Activated CD8-positive, alpha-beta T cell treated with anti-CD3 and anti-CD28 coated beads for 36 hours (primary cell): ENCODE measurements at regions not wholly inside any gene's neighbourhood (a gene's known extent, or its start where the extent isn't known, plus 50 kb on each side); places are given as distances from the start of the nearest gene placed in this dataset.

ENCODE experiments used
- ATAC-seq: fragments of 200-7000 bp; cut with Tn5 transposase; one replicate; pipeline ENCODE4 v1.10.0; 2021; ENCODE audit warnings: mild to moderate bottlenecking, moderate library complexity
- CTCF ChIA-PET: fragments of 350-600 bp; sonication (Branson Sonifier 250); formaldehyde crosslinking; loops from one replicate; lab custom pipeline; 2021; ENCODE audit warnings: antibody characterized with exemption; lab: Charles Lee
- POLR2A ChIA-PET: fragments of 350-600 bp; sonication (Branson Sonifier 250); formaldehyde crosslinking; loops from one replicate; lab custom pipeline; 2021; ENCODE audit warnings: antibody characterized with exemption; lab: Charles Lee
- DNase-seq: peaks from one replicate; pipeline ENCODE4 v3.0.0-alpha.2; 2020
- H3K27ac Mint-ChIP-seq: one replicate; pipeline ENCODE4 v1.8.0; 2021; ENCODE audit warnings: mild to moderate bottlenecking, mixed read lengths
- H3K27me3 Mint-ChIP-seq: one replicate; pipeline ENCODE4 v1.8.0; 2021; ENCODE audit warnings: mixed read lengths
- H3K36me3 Mint-ChIP-seq: one replicate; pipeline ENCODE4 v1.8.0; 2021; ENCODE audit warnings: low read depth, mixed read lengths
- H3K4me1 Mint-ChIP-seq: one replicate; pipeline ENCODE4 v1.8.0; 2021; ENCODE audit warnings: low read depth, mixed read lengths
- H3K4me3 Mint-ChIP-seq: one replicate; pipeline ENCODE4 v1.8.0; 2021; ENCODE audit warnings: mild to moderate bottlenecking, moderate library complexity, mixed read lengths
- H3K9me3 Mint-ChIP-seq: one replicate; pipeline ENCODE4 v1.8.0; 2021; ENCODE audit warnings: mixed read lengths
- CTCF ChIP-seq: fragments of 200-600 bp; IDR thresholded peaks from one replicate; pipeline ENCODE4 v1.8.0; 2022; ENCODE audit warnings: antibody characterized with exemption, mild to moderate bottlenecking
- intact Hi-C: fragments of 100-400 bp; cut with micrococcal nuclease; formaldehyde crosslinking; loops from one replicate; pipeline ENCODE4 v1.10.0; 2022

DNA sequence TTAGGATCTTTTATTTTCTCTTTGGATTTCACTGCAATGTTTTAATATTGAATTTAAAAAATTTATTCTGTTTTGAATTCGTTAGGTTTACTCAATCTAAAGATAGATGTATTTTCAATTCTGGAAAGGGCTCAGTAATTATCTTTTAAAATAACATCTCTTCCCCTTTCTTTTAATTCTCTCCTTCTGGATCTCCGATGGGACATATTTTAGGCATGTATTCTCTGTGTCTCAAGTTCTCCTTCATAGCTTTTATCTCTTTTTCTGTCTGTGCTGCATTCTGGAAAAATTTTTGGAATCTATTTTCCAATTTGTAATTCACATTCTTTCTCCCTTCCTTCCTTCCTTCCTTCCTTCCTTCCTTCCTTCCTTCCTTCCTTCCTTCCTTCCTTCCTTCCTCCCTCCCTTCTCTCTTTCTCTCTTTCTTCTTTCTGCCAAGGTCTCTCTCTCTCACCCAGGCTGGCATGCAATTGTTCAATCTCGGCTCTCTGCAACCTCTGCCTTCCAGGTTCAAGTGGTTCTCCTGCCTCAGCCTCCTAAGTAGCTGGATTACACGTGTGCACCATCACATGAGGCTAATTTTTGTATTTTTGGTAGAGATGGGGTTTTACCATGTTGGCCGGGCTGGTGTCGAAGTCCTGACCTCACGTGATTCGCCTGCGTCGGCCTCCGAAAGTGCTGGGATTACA lies 98.5 kb upstream of the CTTNBP2 start:
- POLR2A ChIA-PET: no interaction called here
- DNase-seq (no peak), ATAC-seq (no peak)
- no peak for TF ChIP-seq CTCF
- Mint-ChIP-seq H3K9me3 (no peaks in the 10 kb centered on the region), H3K4me1 (no peaks in the 10 kb centered on the region), H3K27ac (no peak overlapping the region), H3K4me3 (no peak overlapping the region), H3K27me3 (no peaks in the 10 kb centered on the region), H3K36me3 (no peaks in the 10 kb centered on the region)
- intact Hi-C loops: no loop called here
- CTCF ChIA-PET: interaction anchor here (0.7 kb wide), 1 partner anchor 266 kb away, joined by 4 read pairs; no protein-coding TSS in a partner anchor

DNA sequence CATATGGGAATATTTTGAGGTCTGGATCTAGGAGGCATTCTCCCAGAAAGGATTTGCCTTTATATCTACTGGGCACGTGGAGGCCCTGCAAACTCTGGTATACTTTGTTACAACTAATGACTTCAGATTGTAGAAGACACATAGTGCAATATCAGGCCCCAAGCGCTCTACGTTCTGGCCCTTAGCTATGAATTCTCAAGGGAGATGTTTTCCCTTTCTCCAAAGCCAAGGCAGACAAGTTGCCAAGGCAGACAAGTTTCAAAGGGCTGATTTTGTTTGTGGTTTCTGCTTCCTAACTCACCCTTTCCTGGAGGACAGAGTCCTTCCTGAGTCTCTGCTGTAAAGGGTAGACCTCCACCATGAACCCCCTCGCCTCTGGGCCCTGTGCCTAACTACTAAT lies 99.4 kb upstream of the CTTNBP2 start:
- Mint-ChIP-seq H3K4me3 (no peak overlapping the region), H3K27ac (no peak overlapping the region), H3K9me3 (no peaks in the 10 kb centered on the region), H3K4me1 (no peaks in the 10 kb centered on the region), H3K36me3 (no peaks in the 10 kb centered on the region), H3K27me3 (no peaks in the 10 kb centered on the region)
- ChIA-PET CTCF (no interaction called here), POLR2A (no interaction called here)
- DNase-seq (no peak), ATAC-seq (no peak)
- intact Hi-C loops: no loop called here
- TF ChIP-seq CTCF: no peak

GRCh38 chr7:117973975-117974374 lies 100.7 kb upstream of the CTTNBP2 start:
- Mint-ChIP-seq H3K9me3 (no peaks in the 10 kb centered on the region), H3K36me3 (no peaks in the 10 kb centered on the region), H3K4me1 (no peaks in the 10 kb centered on the region), H3K27ac (no peak overlapping the region), H3K27me3 (no peaks in the 10 kb centered on the region), H3K4me3 (no peak overlapping the region)
- ChIA-PET CTCF (no interaction called here), POLR2A (no interaction called here)
- ATAC-seq: no peak
- intact Hi-C loops: no loop called here
- TF ChIP-seq CTCF: no peak
- DNase-seq: no peak

DNA sequence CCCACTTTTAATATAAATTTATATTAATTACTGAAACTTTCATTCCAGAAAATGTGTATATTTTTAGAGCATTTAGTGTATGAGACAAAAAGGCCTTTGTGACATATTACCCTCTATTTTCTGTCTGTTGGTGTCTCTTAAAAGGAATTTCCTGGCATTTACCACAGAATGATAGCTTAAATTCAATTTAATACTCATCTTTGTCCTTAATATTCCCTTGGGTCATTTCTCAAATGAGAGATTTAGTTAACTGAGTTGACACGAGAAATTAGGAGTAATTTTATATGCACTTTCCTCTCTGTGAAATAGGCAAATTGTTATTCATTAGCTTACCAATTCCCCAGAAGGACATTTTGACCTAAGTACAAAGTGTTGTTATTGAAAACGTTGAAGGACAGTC lies 101.7 kb upstream of the CTTNBP2 start:
- ChIA-PET CTCF (no interaction called here), POLR2A (no interaction called here)
- DNase-seq (no peak), ATAC-seq (no peak)
- TF ChIP-seq CTCF: no peak
- no peaks in the 10 kb centered on the region for H3K27me3 Mint-ChIP-seq
- no peak overlapping the region for H3K4me3 Mint-ChIP-seq
- no peaks in the 10 kb centered on the region for H3K36me3 Mint-ChIP-seq
- H3K9me3 Mint-ChIP-seq: no peaks in the 10 kb centered on the region
- H3K4me1 Mint-ChIP-seq: no peaks in the 10 kb centered on the region
- intact Hi-C loops: no loop called here
- H3K27ac Mint-ChIP-seq: no peak overlapping the region

DNA sequence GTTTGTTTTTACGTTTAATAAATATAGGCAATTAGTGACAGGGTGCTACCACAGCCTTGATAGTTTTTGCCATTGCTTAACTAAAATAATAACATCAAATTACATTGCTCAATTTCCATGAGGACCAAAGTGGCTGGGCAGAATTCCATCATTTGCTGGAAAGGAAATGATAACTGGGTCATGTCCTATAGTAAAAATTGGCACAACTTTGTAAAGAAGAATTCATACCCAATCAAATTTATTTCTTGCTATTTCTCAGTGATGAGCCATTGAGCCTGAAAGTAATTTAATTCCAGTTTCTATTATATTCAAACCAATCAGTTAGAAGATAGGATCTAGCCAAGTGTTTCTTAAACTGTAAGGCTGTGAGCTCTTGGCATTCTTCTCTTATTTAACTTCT lies 102.2 kb upstream of the CTTNBP2 start:
- Mint-ChIP-seq H3K4me1 (no peaks in the 10 kb centered on the region), H3K27ac (no peak overlapping the region), H3K9me3 (no peaks in the 10 kb centered on the region), H3K36me3 (no peaks in the 10 kb centered on the region), H3K27me3 (no peaks in the 10 kb centered on the region), H3K4me3 (no peak overlapping the region)
- intact Hi-C loops: no loop called here
- ChIA-PET CTCF (no interaction called here), POLR2A (no interaction called here)
- no peak for ATAC-seq
- TF ChIP-seq CTCF: no peak
- DNase-seq: no peak
